NOMO-1 treated with dmso at 0.1 percent for 144 hours (cell line): ENCODE measurements at regions not wholly inside any gene's neighbourhood (a gene's known extent, or its start where the extent isn't known, plus 50 kb on each side); places are given as distances from the start of the nearest gene placed in this dataset.
"Not testable (repeated sequence)": the region's sequence is repeated elsewhere in the genome, so short reads cannot be mapped to it uniquely, and the experiment has no call there.

Source experiments
- DNase-seq: peaks from one replicate; lab custom pipeline; 2025; ENCODE audit not compliant: unreplicated experiment; lab: John Stamatoyannopoulos, UW

DNA sequence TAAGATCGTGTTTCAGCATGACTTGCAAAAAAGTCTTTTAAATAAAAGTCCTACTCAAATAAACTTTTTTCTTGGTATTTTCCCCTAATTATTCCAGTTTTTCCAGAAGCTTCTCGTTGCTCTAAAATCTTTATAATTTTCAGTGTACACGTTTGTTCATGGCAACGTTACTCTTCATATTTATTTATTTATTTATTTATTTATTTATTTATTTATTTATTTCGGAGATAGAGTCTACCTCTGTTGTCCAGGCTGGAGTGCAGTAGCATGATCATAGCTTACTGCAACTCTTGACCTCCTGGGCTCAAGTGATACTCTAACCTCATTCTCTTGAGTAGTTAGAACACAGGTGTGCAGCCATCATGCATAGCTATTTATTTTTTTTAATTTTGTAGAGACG lies 438.3 kb upstream of the MDGA2 start:
- DNase-seq = no peak

DNA sequence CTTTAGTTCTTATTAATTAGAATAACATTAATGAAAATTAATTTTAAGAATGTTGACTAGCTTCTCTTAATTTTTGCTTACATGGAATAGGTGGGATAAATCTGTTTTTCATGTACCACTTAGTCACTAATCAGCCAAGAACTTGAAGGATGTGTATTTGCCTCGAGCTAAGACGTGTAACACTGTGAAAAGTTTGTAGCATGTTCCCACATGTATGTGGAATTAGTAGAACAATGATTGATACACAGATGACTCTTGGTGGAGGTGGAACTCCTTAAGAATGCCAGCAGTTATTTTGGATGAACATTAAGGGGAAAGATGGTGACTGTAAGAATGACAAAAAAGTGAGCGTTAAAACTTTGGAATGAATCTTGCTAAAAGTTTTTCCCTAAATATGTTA lies 435.7 kb upstream of the MDGA2 start:
- DNase-seq = no peak

DNA sequence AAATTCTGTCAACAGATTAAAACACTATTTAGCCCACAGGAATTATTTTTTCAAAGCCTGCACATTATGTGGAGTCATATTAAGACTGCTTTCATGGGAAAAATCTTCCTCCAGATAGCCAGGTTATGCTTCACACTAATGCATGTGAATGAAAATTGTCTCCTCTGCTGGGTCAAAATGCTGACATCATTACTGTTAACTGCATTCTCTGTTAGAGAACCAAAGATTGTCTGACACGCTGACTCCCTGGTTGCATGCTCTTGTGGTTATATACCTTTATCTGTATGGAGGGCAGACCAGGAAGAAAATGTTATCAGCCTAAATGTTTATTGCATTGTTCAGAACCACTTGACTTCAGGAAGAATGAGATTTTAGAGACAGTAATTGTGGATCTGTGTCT lies 432.2 kb upstream of the MDGA2 start:
- DNase-seq = no peak

DNA sequence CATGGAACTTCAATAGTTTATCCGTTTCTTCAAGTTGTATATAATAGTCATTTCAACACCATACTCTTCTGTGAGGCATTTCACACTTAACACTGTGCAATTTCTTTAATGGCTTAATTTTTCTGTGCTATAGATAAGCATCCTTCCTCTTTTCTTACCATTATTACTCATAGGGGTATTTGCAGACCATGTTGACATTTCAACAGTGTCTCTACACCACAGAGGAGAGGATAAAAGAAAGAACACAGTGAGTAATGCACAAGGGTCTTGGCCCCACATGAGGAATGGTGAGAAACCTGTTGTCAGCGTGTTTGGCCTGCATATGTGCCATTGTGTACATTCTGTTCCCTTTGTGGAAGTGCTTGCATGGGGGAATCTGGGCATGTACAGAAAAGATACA lies 421.5 kb upstream of the MDGA2 start:
- no peak for DNase-seq

DNA sequence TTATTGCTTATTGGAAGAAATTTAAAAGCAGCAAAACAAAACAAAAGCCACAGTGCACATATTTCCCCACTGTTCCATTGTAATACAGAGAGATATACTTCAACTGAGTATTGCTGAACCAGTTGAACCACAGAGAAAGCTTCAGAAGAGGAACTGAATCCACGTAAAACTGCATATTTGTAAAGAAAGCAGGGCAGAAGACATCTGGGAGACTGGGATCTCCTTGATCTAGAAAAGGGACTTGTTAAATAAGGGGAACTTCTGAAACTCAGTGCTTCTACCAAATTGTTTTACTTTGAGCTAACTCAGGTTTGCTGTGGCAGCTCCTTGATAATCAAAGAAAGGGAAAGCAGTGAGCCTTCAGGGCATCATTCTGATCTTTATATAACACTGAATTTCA lies 411.1 kb upstream of the MDGA2 start:
- DNase-seq = no peak

DNA sequence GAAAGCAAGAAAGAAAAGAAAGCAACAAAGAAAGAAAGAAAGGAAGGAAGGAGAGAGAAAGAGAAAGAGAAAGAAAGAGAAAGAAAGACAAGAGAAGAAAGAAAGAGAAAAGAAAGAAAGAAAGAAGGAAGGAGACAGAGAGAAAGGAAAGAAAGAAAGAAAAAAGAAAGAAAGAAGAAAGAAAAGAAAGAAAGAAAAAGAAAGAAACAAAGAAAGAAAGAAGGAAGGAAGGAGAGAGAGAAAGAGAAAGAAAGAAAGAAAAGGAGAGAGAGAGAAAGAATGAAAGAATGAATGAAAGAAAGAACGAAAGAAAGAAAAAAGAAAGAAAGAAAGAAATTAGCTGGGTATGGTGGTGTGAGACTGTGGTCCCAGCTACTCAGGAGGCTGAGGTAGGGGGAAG lies 400.1 kb upstream of the MDGA2 start:
- no peak for DNase-seq

DNA sequence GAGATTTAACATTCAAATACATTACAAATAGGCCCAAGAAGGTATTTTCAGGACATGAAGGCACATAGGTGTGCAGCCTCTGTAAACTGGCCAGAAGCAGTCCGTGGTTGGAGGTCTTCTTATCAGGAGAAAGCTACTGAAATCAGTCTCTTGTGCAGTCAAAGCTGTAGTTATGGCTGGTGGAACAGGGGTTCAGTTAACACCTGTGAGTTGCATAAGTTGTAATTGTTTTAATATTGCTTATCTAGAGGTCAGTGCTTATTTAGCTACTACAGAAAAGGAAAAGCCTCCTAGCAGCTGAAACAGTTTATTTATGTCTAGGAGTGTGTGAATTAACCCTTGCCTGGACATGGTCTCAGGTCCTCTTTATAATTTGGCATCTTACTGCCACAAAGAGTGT lies 377.6 kb upstream of the MDGA2 start:
- no peak for DNase-seq

DNA sequence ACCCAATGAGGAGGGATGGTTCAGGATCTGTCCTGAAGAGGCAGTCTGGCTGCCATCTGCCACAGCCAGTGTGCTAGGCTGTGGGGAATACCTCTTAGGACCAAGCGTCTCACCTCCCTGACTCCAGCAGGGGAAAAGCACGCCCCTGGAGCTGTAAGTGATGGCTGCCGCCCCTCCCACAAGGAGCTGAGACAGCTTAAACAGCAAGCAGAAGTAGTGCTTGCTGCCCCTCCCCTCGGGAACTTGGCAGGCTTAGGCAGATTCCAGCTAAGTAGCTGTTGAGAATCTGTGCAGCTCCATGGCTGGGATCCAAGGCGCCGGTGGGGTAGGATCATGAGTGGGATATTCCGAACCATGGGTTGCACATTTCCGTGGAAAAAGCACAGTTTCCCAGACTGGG lies 360.4 kb upstream of the MDGA2 start:
- DNase-seq = no peak

DNA sequence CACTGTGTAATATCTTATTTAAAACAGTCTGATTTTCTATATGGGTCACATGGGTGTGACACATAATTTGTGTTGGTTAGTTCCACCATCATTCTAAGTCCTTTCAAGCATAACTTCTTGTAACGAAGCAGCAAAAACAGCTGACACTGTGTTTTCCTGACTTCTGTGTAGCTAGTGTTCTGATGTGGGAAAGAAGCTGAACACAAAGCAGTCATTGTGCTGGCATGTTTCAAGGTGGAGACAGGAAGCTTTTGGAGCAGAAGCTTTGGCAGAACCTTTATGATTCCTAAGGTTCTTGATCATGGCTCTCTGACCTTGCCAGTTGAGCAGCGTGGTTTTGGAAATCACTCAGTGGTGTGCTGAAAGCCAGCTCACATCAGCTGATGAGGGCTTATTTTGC lies 351.7 kb upstream of the MDGA2 start:
- DNase-seq = no peak

DNA sequence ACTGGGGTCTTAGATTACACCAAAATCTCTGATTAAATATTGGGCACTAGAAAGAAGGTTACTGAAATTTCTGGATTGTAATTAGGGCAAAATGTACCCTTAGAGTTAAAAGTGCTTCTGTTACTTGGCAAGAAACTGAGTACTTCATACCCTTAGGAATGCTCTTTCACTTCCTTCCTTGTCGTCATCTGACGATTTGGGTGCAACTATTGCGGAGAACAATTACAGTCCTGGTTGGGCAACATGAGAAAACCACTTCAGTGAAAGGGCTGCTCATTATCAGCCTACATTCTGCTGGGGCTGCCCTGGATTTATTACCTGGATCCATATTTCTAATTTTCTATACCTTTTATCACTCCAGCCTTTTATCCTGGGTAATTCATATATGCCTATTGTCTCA lies 348.5 kb upstream of the MDGA2 start:
- DNase-seq = no peak

DNA sequence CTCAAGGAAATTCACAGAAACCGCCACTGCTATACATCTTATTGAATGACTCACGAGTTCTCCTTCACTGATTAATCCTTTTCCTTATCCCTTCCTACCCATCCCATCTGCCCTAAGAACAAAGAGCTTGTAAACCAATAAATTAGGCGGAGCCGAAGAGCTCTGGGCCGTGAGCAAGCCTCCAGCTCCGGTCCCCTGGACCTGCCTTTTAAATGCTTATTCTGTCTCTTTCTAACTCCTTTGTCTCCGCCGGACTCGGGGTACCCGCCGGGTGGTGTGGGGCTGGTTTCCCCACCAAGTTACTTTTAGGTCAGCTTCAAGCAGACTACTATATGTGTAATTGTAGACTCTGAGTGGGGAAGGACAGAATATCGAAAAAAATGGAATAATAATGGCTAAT lies 336.1 kb upstream of the MDGA2 start:
- not testable (repeated sequence) for DNase-seq

DNA sequence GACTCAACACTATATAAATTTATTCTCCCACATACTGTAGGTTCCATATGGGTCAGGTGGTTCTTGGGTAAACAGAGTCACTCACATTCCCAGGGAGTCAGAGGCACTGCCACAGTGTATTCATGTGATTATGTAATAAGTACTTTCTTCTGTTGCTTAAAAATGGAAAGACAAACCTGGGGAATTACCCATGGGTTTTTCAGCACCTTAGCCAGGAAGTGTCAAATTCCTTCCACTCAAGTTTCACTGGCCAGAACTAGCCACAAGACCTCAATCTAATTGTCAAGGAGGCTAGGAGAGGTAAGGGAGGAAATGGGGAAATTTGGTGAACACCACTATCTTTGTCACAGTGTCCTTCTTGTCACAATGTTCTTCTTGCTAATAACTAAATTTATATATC lies 333.2 kb upstream of the MDGA2 start:
- DNase-seq = no peak

DNA sequence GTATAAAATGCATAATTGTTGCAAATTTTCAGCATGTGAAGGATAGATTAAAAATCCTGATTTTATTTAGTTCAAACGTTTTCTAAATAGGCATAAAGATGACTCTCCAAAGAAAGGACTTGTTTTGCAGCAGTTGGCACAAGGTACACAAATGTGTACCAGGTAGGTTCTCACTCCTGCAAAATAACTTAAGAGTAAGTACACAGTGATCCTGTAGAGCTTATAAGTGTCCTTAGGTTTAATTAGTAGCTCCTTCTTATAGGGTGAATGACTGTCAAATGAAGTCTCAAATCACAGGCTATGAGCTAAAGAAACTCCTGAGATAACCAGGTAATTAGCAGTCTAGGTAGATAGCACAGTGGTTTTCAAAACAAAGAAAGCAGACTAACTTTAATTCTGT lies 330.6 kb upstream of the MDGA2 start:
- DNase-seq = no peak

DNA sequence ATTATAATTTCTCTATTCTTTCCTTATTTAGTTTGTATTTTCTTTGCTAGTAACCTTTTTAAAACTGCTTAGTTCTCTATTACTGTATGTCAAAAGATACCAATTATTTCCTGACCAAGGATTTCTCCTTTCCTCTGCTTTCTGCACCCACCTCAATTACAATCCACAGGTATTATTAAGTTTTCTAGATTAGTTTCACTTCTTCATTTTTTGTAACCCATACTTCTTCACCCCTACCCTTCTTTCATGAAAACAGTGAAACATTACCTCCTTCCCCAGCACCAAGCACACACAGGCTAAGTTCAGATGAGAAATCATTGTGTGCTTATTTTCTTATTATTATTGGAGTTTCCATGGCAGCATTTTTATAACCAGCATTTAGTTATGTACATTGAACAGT lies 318.5 kb upstream of the MDGA2 start:
- no peak for DNase-seq

DNA sequence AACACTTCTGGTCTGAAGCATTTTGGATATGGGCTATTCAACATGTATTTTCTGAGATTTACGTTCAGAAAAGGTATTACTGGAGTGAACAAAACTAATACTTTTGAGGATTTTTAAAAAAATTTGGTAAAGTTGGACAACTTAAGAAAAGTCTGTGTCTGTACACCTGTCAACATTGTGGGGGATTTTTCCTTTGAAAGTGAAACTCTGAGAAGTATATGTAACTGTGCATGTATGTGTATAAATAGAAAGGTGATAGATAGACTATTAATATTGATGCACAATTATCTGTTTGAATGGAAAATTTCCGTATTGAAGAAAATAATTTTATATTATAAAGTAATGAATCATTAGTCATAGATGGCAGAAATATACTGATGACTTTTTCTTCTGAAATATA lies 312.8 kb upstream of the MDGA2 start:
- no peak for DNase-seq

DNA sequence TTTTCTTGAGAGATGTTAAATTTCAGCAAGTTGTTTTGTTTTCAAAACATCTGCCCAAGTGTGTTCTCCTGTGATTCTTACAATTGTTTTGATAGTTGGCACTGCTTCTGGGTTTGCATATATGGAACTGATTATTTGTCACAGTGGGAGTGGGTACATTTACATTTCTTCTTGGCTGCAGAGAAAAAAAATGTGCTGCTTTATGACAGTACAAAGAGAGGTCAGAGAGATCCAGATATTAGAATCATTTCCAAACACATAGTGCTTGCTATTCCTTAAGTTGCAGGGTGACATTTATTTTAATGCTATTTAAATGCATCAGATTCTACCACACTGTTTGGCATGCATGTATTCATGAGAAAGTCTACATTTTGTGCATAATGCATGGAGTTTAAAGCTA lies 303.5 kb upstream of the MDGA2 start:
- DNase-seq = no peak

DNA sequence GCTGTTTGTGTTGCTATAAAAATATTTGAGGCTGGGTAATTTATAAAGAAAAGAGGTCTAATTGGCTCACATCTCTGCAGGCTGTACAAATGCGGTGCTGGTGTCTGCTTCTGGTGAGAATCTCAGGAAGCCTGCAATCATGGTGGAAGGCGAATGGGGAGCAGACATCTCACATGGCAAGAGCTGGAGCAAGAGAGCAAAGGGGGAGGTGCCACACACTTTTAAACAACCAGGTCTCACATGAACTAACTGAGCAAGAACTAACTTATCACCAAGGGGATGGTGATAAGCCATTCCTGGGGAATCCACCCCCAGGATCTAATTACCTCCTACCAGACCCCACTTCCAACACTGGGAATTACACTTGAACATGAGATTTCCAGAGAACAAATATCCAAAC lies 300.7 kb upstream of the MDGA2 start:
- DNase-seq = no peak

DNA sequence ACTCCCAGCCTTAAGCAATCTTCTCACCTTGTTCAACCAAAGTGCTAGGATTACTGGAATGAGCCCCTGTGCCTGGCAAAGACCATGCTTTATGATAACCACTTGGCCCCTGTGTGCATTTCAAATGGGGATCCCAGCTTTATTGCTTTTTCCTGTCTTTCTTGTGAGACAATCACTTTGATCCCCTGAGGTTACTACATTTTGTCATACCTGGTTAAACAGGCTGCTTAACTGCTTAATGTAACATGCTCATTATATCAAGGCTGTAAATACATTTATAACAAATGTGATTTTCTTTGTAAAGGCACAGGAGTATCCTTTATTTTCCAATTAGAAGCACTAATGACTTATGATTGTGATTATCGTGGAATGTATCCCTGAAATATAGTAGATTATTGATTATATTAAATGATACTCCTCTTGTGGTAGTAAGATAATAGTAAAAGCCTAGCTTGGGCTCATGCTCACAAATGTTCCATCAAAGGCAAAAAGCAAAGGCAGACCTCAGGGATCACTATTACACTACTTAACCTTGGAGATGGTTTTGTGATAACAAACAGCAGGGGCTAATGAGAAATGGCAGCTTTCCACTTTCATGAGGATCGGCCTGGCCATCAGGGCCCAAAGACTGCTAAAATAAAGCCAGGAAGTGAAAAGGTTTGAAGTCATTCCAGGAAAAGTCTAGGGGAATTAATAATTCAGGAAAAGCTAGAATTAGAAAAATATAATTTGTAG lies 290.8 kb upstream of the MDGA2 start:
- no peak for DNase-seq

DNA sequence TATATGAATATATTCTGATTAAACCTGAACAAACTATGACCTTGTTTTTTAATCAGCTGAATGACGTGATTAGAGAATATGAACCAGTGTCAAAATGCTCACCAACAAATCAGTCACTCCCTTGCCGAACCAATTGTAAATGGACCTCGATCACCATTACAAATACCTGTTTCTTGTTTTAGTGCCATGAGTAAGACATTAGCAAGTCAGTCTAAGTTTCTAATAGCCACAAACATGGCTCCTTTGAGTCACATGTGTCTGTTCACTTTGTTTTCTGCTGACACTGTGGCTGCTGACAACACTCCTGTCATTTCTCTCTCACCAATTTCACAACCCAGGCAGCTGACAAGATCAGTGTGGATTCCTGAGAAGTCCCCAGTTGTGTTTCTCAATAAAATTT lies 286.2 kb upstream of the MDGA2 start:
- no peak for DNase-seq

DNA sequence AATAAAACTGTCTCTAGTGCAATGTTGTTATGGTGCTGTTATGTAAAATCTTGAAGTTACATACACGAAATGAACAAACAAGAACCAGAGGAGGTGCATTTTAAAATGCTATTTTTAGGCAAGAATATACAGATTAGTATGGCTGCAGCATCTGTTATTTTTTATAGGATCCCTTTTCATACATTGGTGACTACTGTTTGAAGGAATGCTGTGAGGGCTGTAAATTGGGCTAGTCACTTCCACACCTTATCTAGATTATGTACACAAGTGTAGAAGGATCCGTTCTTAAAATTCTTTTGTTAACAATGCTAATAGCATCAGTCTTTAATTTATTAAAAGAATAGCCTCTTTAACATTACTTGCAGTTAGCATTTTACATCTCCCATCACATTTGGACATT lies 284.3 kb upstream of the MDGA2 start:
- DNase-seq = no peak

DNA sequence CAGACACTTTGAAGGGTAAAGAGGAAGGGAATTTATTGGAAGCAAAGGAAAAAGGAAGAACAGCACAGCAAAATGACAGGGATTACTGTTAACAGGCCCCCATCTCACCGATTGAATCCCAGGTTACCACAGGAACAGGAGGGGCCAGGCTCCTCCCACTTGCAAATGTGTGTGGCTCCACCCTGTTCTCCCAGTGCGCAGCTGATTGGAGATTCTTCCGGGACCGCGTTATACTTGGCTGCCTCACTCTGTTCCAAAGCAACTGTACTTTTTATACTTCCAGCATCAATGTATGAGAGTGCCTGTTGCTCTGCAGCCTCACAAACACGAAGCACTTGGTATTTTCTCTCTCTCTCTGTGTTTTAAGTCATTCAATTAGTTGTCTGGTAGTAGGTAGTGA lies 273.6 kb upstream of the MDGA2 start:
- no peak for DNase-seq

DNA sequence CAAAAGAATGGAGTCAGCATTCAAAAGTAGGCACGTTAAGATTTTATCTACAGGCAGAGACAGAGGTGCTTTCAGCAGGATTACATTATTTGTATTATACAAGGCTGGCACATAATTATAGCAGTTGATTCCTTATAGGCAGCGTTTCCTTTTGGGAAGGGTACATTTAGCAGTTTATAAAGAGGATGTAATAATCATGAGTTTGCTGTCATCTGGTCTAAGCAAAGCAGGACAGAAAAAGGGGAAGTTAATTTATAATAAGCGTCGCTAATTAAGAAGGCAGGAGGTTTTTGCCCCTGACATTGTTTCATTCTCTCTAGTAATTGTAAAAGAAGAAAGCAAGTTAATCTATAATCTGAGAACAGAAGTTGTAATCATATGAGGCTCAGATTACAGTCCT lies 259.9 kb upstream of the MDGA2 start:
- DNase-seq = no peak

DNA sequence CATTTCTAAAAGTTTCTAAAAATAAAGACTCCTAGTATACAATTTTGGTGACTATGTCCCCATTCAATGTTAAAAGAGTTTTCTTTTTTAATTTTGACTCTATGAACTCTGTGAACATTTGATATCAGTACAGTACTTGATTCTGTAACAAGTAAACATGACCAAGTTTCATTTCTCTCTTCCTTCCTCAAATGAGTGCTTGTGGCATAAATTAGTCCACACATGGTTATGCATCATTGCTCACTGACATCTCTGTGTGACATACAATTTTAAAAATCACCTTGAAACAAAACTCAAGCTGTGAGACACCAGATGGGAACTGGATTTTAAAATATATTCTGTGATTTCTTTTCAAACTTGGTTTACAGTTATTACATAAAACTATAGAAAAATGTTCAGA lies 253.9 kb upstream of the MDGA2 start:
- DNase-seq = no peak

DNA sequence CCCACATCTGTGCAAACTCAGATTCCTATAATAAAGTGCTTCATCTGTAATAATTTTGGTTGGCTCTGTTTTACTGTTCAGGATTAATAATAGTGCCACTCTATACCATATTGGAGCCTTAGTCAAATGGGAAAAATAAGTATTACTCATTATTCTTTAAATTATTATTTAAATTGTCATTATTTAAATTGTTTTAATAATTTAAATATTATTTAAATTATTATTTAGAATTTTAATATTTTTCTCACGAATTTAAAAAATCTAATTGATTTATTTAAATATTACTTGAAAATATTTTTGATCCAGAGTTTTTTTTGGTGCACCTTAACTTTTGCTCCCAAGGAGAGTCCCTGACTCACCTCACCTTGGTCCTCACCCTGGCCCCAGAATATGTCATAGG lies 245.7 kb upstream of the MDGA2 start:
- DNase-seq = no peak
